ENCODE measurements at regions not wholly inside any gene's neighbourhood (a gene's known extent, or its start where the extent isn't known, plus 50 kb on each side); places are given as distances from the start of the nearest gene placed in this dataset.
"Not testable (repeated sequence)": the region's sequence is repeated elsewhere in the genome, so short reads cannot be mapped to it uniquely, and the experiment has no call there.

DNA sequence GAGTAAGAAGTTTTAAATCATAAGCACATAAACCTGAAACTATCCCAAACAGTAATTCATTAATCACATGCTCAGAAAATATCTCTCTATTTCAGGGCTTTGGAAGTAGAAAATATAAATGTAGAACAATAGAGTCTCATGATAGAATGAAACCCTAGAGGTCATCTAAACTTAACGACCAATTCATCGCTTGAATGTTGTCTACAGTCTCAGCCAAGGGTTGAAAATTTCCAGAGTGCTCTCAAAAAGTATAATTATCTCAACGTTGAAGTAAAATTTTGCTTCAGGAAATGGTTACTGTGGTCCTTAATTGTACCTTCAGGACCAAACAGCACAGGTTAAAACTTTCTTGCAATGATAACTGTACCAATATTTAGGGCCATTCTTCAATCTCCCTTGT lies 1053.6 kb upstream of the SEL1L start:
- DNase-seq (ENCODE audit: low spot score) = no peak

DNA sequence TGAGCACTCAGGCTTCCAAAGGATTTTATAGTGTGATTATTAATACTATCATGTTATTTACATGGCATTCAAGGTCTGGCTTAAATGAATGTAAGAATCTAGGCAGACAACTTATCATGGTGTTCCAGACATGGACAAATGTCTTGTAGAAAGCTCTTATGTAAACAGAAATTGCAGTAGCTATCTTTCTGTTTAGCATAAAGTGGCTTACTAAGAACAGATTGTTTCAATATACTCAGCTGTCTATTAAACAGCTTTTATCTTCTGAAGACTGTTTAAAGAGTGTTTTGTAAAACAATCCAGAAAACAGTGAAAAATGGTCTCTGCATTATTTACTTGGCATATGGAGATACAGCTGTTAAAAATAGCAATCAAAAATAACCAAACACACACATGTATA lies 1061.8 kb upstream of the SEL1L start:
- DNase-seq (ENCODE audit: low spot score) = no peak

DNA sequence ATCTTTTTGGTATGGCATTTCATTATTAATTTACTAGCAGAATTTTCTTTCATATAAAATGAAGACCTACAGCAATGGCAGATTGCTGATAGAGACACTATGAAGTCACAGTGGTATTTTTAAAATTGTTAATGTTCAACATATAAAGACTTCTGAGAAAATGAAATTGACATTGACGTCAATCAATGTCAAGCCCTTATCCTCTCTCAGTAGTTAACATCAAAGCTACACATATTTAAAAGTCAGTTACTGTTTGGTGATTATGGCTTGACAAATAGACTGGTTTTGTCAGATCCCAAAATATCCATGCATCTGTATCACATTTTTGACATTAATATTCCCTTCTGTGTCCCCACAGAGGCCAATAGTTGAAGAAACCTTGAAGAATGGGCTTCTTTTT lies 1069.1 kb upstream of the SEL1L start:
- DNase-seq (ENCODE audit: low spot score) = no peak

DNA sequence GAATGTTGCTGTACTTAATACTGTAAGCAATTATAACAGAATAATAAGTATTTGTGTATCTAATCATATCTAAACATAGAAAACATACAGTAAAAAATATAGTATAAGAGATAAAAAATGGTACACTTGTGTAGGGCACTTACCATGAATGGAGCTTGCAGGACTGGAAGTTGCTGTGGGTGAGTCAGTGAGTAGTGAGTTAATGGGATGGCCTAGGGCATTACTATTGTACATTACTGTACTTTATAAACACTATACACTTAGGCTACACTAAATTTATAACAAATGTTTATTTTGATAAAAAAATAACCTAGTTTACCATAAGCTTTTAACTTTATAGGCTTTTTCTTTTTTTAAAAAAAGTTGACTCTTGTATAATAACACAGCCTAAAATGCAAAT lies 1071.2 kb upstream of the SEL1L start:
- no peak for DNase-seq (ENCODE audit: low spot score)

DNA sequence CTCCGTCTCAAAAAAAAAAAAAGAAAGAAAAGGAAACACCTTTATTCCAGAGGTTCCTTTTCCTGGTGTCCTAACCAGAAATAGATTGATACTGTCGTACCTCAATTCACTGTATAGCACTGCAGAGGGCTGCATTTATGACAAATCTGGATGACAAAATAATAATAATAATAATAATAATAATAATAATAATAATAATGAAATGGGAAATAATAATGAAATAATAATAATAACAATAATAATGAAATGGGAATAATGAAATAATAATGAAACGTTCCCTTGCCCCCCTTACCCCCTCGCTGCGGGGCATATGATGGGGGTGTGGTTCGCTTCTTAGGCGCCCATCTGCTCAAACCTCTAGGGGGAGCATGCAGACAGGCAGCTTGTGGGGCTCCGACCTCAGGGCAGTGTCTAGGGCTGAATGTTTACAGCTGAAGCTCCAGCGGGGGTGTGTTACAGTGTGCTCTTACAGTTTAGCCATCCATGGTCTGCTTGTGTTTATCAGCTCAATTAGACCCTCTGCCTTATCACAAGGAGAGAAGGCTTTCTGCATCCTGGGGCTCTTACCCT lies 1088.3 kb upstream of the SEL1L start:
- no peak for DNase-seq (ENCODE audit: low spot score)

DNA sequence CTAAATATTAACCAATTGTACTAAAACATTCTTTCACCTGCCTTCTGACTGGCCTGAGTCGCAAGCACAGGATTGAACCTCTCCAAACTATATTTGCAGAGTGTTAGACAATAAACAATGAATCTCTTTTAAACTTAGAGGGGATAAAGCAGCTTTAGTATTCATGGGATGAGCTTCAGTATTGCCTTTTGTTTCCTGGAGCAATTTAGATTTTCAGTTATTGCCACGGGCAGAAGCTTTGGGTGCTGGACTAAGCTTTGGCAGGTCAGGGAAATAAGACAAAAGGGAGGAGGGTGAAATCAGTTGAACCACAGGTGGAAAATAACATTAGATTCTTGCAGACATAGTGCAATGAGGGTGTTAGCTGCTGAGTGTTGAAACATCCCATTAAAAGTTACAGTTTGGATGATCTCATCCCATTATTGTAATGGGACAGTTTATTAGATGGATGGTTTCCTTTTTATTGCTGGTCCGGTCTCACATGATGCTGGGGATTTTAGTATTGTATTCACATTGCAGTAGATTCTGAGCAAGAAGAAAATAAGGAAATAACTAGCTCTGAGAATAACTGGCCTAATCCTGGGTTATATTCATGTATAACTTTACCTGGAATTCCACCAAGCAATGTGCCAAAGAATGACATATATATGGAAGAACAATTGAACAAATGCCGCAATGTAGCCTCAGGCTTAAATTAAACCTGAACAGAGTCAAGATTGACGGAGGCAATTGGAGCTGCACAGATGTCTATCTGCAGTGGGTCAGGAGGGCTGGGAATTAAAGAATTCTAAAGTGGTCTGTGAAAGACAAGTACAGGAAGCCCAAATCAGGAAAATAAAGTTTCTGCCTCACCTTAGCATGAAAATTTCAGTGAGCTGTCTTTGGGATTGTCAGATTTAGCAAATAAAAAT lies 1092.8 kb upstream of the SEL1L start:
- DNase-seq (ENCODE audit: low spot score) = no peak

DNA sequence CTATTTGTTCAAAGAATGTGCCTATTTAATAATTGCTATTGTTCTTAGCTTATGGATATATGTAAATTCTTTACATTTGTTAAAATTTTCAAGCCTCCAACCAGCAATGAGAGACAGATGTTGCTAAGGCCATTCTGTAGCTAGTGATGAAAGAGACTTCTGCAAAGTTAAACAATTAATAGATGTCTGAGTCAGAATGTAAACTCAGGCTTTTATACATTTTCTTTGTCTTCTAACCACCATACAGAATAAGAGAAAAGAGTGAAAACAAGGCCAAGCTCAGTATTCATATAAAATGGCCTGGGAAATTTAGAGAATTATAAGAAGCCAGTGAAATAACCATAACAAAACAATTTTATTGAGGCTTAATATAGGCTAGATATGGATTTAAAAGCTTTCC lies 1102.3 kb upstream of the SEL1L start:
- no peak for DNase-seq (ENCODE audit: low spot score)

DNA sequence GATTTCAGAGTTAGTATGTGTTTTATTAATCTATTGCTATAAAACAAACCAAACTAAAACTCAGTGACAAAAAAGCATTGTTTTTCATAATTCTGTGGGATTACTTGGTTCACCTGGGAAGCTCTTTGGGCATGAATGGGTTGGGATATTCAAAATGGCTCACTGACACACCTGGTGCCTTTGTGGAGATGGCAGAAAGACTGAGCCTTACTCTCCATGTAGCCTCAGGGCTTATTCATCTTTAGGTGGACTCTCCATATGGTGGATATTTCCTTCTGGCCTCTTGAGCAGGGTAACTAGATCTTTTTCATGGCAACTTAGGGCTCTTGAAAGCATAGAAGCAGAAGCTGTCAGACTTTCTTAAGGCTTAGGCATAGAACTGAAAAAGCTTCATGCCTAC lies 1102.8 kb upstream of the SEL1L start:
- no peak for DNase-seq (ENCODE audit: low spot score)

DNA sequence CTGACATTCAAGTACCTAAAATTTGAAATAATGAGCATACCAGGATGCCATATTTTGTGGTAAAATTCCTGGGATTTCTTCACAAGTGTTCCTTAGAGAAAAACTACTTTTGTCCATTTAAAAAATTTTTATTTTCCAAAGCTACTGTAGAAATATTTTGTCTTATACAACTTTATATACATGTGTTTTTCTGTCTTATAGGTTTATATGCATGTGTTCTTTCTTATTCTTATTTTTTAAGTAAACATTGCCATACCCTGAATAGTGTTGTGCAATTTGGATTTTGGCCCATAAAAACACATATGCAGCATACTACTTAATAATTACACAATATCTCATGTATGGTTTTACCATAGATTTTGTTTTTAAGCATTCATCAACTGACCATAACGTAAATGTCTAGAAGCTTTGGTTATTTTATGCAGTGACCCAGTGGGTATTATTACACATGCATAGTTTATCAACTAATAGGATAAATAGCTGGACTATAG lies 1107.4 kb upstream of the SEL1L start:
- no peak for DNase-seq (ENCODE audit: low spot score)

DNA sequence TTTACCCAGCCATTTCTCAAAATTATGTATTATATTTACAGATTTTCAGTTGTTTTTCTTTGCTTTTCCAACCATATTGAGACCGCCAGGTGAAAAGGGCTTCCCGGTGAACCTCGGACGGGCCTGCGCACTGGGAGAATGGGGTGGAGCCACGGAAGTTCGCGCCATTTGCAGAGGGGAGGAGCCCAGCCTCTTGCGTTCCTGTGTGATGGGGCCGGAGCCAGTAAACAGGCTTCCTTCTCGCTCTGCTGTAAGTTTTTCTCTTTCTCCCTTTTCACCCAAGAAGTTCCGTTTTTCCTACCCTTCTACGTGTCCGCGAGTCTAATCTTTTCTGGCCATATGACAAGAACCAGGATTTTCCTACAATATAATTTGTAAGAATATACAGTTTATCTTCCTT lies 1108.8 kb upstream of the SEL1L start:
- DNase-seq (ENCODE audit: low spot score) = no peak

DNA sequence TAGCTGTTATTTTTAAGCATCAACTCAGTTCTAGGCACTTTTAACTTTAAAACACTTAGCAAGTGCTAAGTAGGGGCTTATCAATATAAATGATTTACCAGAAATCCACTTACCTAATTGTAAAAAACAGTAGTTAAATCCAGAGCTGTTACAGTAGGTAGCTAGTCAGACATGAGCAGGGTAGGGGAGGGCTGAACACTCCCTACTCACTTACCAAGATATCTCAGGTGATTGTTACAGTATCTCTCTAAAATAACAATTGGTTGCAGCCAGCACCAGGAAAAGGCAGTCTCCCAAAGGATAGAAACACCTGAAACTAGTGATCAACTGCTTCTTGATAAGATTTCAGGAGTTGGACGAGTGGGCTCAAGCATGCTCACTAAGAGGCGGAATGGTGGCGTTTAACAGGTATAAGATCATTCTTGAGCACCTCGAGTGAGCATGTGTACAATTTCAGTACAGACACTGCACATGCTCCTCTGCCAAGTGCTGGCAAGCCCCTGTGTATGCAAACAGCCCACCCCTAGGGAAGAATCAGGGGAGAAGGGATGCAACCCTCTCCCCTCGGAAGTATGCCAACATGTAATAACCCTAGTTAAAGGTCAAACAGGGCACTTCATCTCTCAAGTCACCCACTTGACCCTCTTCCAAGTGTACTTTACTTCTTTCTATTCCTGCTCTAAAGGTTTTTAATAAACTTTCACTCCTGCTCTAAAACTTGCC lies 1113.6 kb upstream of the SEL1L start:
- DNase-seq (ENCODE audit: low spot score) = no peak

DNA sequence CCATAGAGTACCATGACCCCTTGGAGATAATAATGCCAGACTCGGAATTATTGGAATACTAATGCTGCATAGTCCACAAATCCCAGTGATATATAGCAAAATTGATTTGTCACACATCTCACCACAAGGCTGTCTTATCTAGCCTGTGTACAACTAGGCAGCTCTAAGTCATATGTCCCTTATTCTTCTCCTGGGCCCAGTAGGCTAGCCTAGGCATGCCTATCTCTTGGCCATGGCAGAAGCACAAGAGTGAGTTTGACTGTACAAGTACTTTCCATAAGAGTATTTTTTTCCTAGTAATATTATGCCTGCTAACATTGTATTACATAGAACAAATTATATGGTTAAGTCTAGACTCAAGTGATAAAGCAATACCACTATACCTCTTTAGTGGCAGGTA lies 1122.1 kb upstream of the SEL1L start:
- DNase-seq (ENCODE audit: low spot score) = no peak

DNA sequence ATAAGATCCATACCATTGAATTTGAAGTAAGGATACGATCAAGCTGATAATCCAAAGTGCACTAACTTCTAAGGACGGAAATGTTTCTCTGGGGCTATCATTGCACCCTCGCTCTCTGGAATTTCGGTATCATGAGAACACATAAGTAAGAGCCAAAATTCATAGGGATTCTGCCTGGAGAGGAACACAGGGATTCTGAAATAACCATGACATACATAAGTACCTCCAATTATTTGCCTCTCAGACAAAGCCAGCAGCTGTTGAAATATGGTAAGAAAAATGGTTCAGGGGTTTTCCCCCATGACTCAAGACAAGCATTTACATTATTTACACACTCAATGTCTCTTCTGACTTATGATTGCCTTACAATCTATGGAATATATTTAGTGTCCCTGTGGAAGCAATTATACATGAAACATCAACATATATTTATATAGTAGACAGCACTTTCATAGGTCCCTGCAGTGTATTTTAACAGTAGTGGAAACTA lies 1123.6 kb upstream of the SEL1L start:
- DNase-seq (ENCODE audit: low spot score) = no peak

DNA sequence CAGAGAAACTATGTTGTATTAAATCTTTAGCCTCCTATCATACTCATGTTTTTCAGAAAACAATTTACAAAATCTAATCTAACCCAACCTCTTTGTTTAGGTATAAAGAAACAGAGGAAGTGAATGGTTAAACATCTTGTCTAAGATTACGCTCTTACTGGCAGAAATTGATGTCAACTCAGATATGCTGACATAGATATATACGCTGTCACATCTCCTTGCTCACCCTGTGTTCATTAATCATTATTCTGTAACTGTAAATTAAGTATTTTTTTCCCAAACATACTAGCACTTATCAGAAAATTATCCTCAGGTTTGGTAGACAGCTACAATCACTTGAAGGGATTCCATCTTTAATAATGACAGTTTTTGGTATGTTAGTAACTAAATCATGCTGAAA lies 1127.6 kb upstream of the SEL1L start:
- no peak for DNase-seq (ENCODE audit: low spot score)

DNA sequence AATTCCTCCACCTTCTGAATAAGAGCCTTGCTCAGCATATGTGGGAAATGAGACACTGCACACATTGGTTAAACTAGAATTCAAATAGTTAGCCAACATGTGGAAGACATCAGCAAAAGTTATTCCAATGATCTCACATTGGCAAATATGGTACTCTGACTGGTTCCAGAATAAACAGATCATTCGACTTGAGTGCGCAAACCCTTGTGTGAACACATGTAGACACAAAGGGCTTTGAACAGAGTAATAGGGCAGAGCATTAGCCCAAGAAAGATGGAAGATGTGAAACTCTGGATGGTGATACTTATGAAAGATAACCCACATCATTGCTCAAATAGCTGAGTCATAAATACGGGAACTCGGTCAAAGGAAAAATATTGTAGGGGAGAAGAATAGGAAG lies 1133.4 kb upstream of the SEL1L start:
- no peak for DNase-seq (ENCODE audit: low spot score)

DNA sequence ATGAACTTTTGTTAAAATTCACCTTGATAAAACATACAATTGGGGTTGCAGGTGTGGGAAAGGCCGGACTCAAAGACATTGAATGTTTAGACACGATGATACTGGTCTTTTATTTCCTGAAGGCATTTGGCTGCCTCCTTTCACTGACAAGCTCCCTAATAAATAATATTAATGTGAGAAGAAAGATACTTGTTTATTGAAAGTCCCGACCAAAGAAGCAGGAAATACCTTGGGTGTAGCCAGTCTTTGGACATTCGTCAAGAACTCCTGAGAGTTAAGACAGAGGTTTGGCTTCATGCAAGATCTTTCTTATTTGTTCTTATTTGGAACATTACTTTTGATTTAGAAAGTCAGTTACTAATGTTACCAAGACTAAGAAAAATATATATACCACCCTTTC lies 1133.8 kb upstream of the SEL1L start:
- DNase-seq (ENCODE audit: low spot score) = no peak

DNA sequence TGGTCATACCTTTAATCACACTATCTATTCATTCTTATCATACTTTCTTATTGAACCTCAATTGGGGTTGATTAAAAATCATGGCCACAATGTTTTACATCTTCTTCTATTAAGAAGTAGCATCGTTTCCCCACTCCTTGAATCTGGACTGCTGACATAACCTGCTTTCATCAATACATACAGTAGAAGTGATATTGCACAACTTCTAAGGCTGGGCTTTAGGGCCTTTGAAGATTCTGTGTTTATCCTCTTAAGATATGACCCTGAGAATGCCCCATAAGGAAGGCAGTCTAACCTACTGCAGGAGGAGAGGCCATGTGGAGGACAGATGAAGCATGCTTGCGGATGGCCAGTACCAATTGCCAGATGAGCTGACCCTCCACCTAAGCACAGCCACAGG lies 1142.8 kb upstream of the SEL1L start:
- DNase-seq (ENCODE audit: low spot score) = no peak

DNA sequence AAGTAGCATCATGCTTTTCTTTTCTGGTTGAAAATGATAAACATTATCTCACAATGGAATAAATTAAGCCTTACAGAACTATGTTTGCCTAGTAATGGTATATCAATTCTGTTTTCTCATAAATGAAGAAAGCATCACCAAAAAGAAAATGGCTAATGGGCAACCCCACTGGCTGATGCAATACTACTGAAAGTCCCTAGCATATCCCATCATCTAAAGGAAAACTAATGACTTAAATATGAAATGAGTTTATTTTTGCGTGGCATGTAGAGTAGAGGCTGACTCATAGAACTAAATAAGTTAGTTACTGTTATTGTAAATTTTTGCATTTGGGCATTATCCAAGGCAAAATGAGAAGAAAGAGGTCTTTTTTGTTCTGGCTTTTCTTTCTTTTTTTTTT lies 1156.3 kb upstream of the SEL1L start:
- DNase-seq (ENCODE audit: low spot score) = no peak

DNA sequence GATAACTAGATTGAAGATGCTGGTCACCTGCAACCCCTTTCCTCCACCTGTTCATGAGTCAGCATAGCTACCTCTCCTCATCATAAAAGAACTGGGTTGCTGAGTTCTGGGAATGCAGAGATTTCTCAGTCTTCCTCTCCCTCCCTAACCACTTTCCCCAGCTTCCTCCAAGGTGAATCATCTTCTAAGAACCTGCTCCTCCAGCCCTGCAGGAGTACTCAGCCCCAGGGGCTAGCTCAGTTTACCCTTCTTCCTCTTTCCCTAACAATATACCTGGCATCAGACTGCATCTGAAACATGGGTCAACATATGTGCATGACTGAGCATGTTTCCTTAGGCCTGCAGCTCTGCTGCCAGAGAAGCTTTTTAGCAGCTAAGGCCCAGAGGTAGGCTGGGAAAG lies 1157.5 kb upstream of the SEL1L start:
- not testable (repeated sequence) for DNase-seq (ENCODE audit: low spot score)

DNA sequence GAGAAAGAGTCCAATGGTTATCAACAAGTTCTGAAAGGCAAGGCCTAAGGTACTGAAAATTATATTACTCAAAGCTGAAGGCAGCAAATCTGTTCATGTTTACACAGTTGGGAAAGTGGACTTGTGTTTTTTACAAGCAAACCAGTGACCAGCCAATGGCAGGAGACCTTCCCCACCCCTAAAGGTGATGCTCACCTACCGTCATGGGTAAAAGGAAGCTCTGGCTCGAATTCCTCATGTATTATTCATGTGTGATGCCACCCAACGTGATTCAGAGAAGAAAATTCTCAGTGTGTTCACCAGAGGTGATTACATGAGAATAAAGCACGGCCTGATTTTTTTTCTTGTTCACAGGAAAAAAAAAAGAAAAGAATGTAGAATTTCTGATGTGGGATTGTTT lies 1161.2 kb upstream of the SEL1L start:
- no peak for DNase-seq (ENCODE audit: low spot score)

DNA sequence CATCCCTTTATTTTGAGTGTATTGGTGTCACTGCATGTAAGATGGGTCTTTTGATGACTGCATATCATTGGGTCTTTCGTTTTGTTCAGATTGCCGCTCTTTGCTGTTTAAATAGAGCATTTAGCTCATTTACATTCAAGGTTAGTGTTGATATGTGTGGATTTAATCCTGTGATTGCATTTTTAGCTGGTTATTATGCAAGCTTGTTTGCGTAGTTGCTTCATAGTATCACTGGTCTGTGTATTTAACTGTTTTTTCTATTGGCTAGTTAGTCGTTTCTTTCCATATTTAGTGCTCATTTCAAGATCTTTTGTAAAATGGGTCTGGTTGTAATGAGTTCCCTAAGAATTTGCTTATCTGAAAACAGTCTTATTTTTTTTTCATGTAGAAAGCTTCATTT lies 1170.6 kb upstream of the SEL1L start:
- DNase-seq (ENCODE audit: low spot score) = no peak

DNA sequence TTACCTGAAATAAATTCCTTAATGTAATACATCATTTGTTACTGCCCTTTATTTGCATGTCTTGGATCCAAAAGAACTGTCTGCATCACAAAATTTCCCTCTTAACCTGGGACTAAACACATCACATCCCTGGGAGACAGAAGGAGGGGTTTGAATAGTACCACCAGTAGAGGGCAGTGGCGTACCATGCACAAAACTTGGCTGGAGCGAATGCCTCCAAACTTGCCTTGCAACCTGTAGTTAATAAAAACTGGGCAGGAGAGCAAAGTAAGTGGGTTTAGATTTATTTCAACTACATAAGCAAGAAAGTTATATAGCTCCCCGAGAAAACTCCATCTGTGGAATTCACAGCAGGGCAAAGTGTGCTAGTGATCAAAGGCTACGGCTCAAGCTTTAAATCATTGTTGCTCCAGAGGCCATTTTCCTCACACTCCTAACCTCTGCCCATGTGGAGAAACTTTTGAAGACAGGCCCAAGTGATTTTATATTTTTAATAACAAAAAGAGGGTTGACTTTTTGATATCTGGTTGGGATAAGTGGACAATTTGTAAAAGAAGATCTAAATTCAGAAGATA lies 1176.7 kb upstream of the SEL1L start:
- DNase-seq (ENCODE audit: low spot score) = no peak

DNA sequence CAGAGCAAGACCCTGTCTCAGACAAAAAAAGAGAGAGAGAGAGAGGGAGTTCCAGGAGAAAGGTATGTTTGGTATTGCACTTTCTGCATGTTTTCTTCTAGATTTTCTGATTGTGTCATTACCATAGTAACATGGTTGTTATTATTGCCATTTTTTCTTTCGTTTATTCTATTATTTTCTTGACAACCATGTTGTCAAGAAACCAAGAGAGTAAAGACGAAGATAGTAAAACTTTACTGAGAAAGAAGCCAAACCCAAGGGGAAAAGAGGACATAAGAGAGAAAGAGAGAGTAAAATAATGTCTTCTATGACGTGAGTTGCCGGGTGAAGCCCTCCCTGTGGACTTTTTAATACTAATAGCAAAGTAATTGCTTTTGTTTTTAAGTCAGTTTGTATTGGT lies 1186.0 kb upstream of the SEL1L start:
- no peak for DNase-seq (ENCODE audit: low spot score)

Measured in CD4-positive, alpha-beta T cell treated with Interleukin-6 at 100 ng/mL for 8 hours (primary cell).